OCI-LY1 (cell line): ENCODE measurements at regions not wholly inside any gene's neighbourhood (a gene's known extent, or its start where the extent isn't known, plus 50 kb on each side); places are given as distances from the start of the nearest gene placed in this dataset.

Experiments used
- EZH2 ChIP-seq: fragments of 200-600 bp; sonication (generic), shearing (Covaris generic); IDR thresholded peaks from 2 replicates; pipeline ENCODE4 v1.8.0; 2017; ENCODE audit warnings: borderline replicate concordance, mixed run types, mild to moderate bottlenecking, antibody characterized with exemption, low read length, moderate library complexity, mixed read lengths
- TF ChIP-seq, protein P1 (sequence below): fragments of 200-600 bp; sonication (generic), shearing (Covaris generic); IDR thresholded peaks from 2 replicates; pipeline ENCODE4 v1.5.1; 2017; ENCODE audit warnings: mild to moderate bottlenecking, antibody characterized with exemption, low read length, moderate library complexity, mixed read lengths

DNA sequence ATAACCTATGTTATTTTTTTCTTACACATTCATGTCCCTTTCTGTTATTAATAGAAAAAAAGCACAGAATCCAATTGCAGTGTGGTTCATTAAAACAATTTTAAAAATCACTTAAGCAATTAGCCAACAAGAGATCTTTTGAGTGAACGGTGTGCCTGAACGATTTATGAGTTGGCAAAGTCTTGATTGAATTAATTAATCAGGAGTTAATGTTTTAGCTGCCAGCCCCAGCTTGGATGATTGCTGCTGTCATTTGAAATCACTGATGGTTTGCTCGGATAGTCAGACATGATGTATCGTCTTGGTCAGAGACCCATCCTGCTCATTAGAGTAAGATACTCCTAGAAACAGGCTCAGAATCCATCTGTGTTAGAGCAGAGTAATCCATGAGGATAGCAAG, 158.3 kb upstream of the GALNT2 start:
- TF ChIP-seq, protein P1, sequence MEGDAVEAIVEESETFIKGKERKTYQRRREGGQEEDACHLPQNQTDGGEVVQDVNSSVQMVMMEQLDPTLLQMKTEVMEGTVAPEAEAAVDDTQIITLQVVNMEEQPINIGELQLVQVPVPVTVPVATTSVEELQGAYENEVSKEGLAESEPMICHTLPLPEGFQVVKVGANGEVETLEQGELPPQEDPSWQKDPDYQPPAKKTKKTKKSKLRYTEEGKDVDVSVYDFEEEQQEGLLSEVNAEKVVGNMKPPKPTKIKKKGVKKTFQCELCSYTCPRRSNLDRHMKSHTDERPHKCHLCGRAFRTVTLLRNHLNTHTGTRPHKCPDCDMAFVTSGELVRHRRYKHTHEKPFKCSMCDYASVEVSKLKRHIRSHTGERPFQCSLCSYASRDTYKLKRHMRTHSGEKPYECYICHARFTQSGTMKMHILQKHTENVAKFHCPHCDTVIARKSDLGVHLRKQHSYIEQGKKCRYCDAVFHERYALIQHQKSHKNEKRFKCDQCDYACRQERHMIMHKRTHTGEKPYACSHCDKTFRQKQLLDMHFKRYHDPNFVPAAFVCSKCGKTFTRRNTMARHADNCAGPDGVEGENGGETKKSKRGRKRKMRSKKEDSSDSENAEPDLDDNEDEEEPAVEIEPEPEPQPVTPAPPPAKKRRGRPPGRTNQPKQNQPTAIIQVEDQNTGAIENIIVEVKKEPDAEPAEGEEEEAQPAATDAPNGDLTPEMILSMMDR: no peak
- TF ChIP-seq EZH2: no peak
